ENCODE measurements at regions not wholly inside any gene's neighbourhood (a gene's known extent, or its start where the extent isn't known, plus 50 kb on each side); places are given as distances from the start of the nearest gene placed in this dataset.

- no peak overlapping the region for H3K4me3 ChIP-seq (ENCODE audit: low read depth in 2 of 2, low read length in 1 of 2)
- no peaks in the 10 kb centered on the region for H4K20me1 ChIP-seq (ENCODE audit: insufficient read depth)
- ChIA-PET CTCF (interaction anchor here (0.6 kb wide), 1 partner anchor 13 kb away, joined by 3 read pairs; no protein-coding TSS in a partner anchor), POLR2A (interaction anchor here (0.6 to 0.8 kb wide), 2 partner anchors 13 to 25 kb away, joined by 3 read pairs; no protein-coding TSS in a partner anchor)
- H3K9me2 ChIP-seq: no peaks in the 10 kb centered on the region
- H3K9me3 ChIP-seq: no peaks in the 10 kb centered on the region
- H3K9ac ChIP-seq: no peak overlapping the region
- H3K36me3 ChIP-seq (replicated peaks in 1 of 2; ENCODE audit: control insufficient read depth in 1 of 2, insufficient read depth in 2 of 2, low read length in 1 of 2): no peaks in the 10 kb centered on the region
- no peaks in the 10 kb centered on the region for H3K27me3 ChIP-seq (ENCODE audit: insufficient read depth)
- WGBS (ENCODE audit: low lambda C conversion rate): 30% methylated on average over 3 of the region's 3 CpGs
- peak; percentile 44 for DNase-seq
- peak overlapping the region in 1 of 2 experiments; percentile 43; a peak in 1 of 4 replicates for H3K27ac ChIP-seq (ENCODE audit: low read depth in 2 of 2, low read length in 1 of 2)
- no peaks in the 10 kb centered on the region for H3K79me2 ChIP-seq (ENCODE audit: insufficient read depth)
- peaks cover 0 to 8% of the 10 kb centered on the region in 2 experiments; a peak in 2 of 4 replicates for H3K4me1 ChIP-seq (ENCODE audit: control insufficient read depth in 1 of 2, insufficient read depth in 2 of 2, low read depth in 1 of 2, low read length in 1 of 2)
- H2AFZ ChIP-seq (ENCODE audit: low read depth): peak overlapping the region; percentile 0; the same call in 1 of the 2 replicates
- H3K4me2 ChIP-seq: no peak overlapping the region
- no peaks in the 10 kb centered on the region for H3F3A ChIP-seq (replicated peaks; ENCODE audit: insufficient read depth)
- peak; percentile 74 for TF ChIP-seq MXI1 (IDR thresholded peaks at IDR 0.05; ENCODE audit: low read depth, low read length)
- TF ChIP-seq POLR2AphosphoS5 (IDR thresholded peaks at IDR 0.05; ENCODE audit: low read depth, low read length): no peak
Measured at GRCh38 chr1:222928212-222928611, 113.4 kb downstream of the DISP1 start.

DNA sequence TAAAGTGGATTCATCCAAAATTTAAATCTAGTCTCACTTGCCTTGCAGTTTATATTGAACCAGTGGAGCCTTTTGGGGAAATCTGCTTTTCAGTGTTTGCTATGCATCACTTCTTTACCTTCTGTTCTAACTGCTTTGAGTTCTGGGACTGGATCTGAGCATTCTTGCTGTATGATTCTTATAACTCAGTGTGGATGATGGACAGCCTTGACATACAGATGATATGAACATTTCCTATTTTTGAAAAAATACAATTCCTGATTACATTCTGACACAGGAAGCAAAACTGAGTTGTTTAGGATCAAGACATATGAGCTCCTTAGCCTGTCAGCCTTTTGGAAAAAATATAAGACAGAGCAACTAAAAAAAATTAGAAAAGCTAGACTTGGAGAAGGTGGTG, 115.2 kb downstream of the DISP1 start:
- Histone ChIP-seq H3K9ac (no peak overlapping the region), H3K27ac (ENCODE audit: low read depth in 2 of 2, low read length in 1 of 2) (no peak overlapping the region), H3K9me2 (no peaks in the 10 kb centered on the region), H3K79me2 (ENCODE audit: insufficient read depth) (no peaks in the 10 kb centered on the region), H3K9me3 (no peaks in the 10 kb centered on the region), H4K20me1 (ENCODE audit: insufficient read depth) (no peaks in the 10 kb centered on the region), H3F3A (replicated peaks; ENCODE audit: insufficient read depth) (no peaks in the 10 kb centered on the region), H3K4me3 (ENCODE audit: low read depth in 2 of 2, low read length in 1 of 2) (no peak overlapping the region), H3K36me3 (replicated peaks in 1 of 2; ENCODE audit: control insufficient read depth in 1 of 2, insufficient read depth in 2 of 2, low read length in 1 of 2) (no peaks in the 10 kb centered on the region), H3K4me2 (no peak overlapping the region), H3K27me3 (ENCODE audit: insufficient read depth) (no peaks in the 10 kb centered on the region), H2AFZ (ENCODE audit: low read depth) (no peak overlapping the region), H3K4me1 (ENCODE audit: control insufficient read depth in 1 of 2, insufficient read depth in 2 of 2, low read depth in 1 of 2, low read length in 1 of 2) (peaks cover 0 to 8% of the 10 kb centered on the region in 2 experiments; a peak in 2 of 4 replicates)
- DNase-seq: no peak
- ChIA-PET CTCF (no interaction called here), POLR2A (no interaction called here)
- TF ChIP-seq TEAD4 (IDR thresholded peaks at IDR 0.05; ENCODE audit: borderline replicate concordance, insufficient read depth): no peak

DNA sequence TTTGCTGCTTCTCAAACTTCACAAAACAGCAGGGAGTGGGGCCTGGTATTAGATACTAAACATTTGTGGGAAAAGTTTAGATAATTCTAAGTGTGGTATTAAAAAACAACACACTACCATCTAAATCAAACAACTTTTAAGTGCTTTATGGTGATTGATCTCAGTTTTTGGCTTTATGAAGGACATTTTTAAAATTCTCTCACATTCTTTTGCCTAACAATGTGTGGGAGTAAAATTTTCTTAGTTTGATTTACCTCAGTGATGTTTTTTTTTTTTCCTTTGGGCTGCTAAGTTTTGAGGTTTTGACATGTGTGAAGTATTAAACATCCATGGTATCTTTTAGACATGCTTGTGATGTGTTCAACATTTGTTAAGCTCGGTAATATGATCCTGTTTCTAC, 116.2 kb downstream of the DISP1 start:
- H3K9me3 ChIP-seq: no peaks in the 10 kb centered on the region
- H4K20me1 ChIP-seq (ENCODE audit: insufficient read depth): no peaks in the 10 kb centered on the region
- H3K79me2 ChIP-seq (ENCODE audit: insufficient read depth): no peaks in the 10 kb centered on the region
- no peaks in the 10 kb centered on the region for H3K27me3 ChIP-seq (ENCODE audit: insufficient read depth)
- ChIA-PET POLR2A (no interaction called here), CTCF (no interaction called here)
- no peak overlapping the region for H3K27ac ChIP-seq (ENCODE audit: low read depth in 2 of 2, low read length in 1 of 2)
- WGBS (ENCODE audit: low lambda C conversion rate): 59% methylated on average over 1 of the region's 1 CpG
- H3K9ac ChIP-seq: no peak overlapping the region
- no peaks in the 10 kb centered on the region for H3K36me3 ChIP-seq (replicated peaks in 1 of 2; ENCODE audit: control insufficient read depth in 1 of 2, insufficient read depth in 2 of 2, low read length in 1 of 2)
- no peak for DNase-seq
- TF ChIP-seq, protein P1, sequence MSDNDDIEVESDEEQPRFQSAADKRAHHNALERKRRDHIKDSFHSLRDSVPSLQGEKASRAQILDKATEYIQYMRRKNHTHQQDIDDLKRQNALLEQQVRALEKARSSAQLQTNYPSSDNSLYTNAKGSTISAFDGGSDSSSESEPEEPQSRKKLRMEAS (IDR thresholded peaks at IDR 0.05; ENCODE audit: low read depth): no peak
- TF ChIP-seq, protein P2, sequence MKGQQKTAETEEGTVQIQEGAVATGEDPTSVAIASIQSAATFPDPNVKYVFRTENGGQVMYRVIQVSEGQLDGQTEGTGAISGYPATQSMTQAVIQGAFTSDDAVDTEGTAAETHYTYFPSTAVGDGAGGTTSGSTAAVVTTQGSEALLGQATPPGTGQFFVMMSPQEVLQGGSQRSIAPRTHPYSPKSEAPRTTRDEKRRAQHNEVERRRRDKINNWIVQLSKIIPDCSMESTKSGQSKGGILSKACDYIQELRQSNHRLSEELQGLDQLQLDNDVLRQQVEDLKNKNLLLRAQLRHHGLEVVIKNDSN (IDR thresholded peaks at IDR 0.05; ENCODE audit: borderline replicate concordance, low read depth): no peak
- no peak for TF ChIP-seq ELF1 (IDR thresholded peaks at IDR 0.05)
- no peak for TF ChIP-seq FOSL2 (IDR thresholded peaks at IDR 0.05; ENCODE audit: borderline replicate concordance, low read depth)
- TF ChIP-seq EP300 (IDR thresholded peaks at IDR 0.05; ENCODE audit: borderline replicate concordance in 1 of 2, low read depth in 1 of 2, low read length in 1 of 2): no peak
- no peak for TF ChIP-seq NRF1 (IDR thresholded peaks at IDR 0.05; ENCODE audit: low read depth, low read length)
- no peak for TF ChIP-seq FOXM1 (IDR thresholded peaks at IDR 0.05; ENCODE audit: low read depth)
- no peak for TF ChIP-seq YY1 (IDR thresholded peaks at IDR 0.05; ENCODE audit: low read depth)
- H3K9me2 ChIP-seq: no peaks in the 10 kb centered on the region
- no peak overlapping the region for H3K4me3 ChIP-seq (ENCODE audit: low read depth in 2 of 2, low read length in 1 of 2)
- peaks cover 0 to 8% of the 10 kb centered on the region in 2 experiments; a peak in 2 of 4 replicates for H3K4me1 ChIP-seq (ENCODE audit: control insufficient read depth in 1 of 2, insufficient read depth in 2 of 2, low read depth in 1 of 2, low read length in 1 of 2)
- no peaks in the 10 kb centered on the region for H3F3A ChIP-seq (replicated peaks; ENCODE audit: insufficient read depth)
- H3K4me2 ChIP-seq: no peak overlapping the region
- H2AFZ ChIP-seq (ENCODE audit: low read depth): no peak overlapping the region
